SK-N-SH treated with all-trans-retinoic acid at 6 μM for 48 hours (cell line): ENCODE measurements at regions not wholly inside any gene's neighbourhood (a gene's known extent, or its start where the extent isn't known, plus 50 kb on each side); places are given as distances from the start of the nearest gene placed in this dataset.

ENCODE experiments used
- ATAC-seq: fragments of 200-7000 bp; cut with Tn5 transposase; 3 replicates; pipeline ENCODE4 v1.9.1; 2020; ENCODE audit warnings: mild to moderate bottlenecking, moderate library complexity
- ARNTL ChIP-seq: fragments of 450-650 bp; formaldehyde crosslinking; IDR thresholded peaks from 2 replicates; pipeline ENCODE4 v1.5.0; 2020; ENCODE audit warnings: low read depth, mild to moderate bottlenecking, moderate library complexity, borderline replicate concordance
- BACH2 ChIP-seq: fragments of 250-450 bp; sonication (Bioruptor Pico); IDR thresholded peaks from 2 replicates; pipeline ENCODE4 v1.9.0; 2021; ENCODE audit warnings: mild to moderate bottlenecking, borderline replicate concordance
- CREB5 ChIP-seq: fragments of 250-450 bp; sonication (Bioruptor Pico); IDR thresholded peaks from 2 replicates; pipeline ENCODE4 v1.5.1; 2020; ENCODE audit warnings: low read depth, mild to moderate bottlenecking, moderate library complexity
- CSDC2 ChIP-seq: fragments of 250-450 bp; sonication (Bioruptor Pico); IDR thresholded peaks from 2 replicates; pipeline ENCODE4 v1.5.0; 2020; ENCODE audit warnings: mild to moderate bottlenecking, moderate library complexity
- CSRNP3 ChIP-seq: fragments of 250-450 bp; sonication (Bioruptor Pico); IDR thresholded peaks from 2 replicates; pipeline ENCODE4 v1.5.1; 2021; ENCODE audit warnings: mild to moderate bottlenecking, moderate library complexity
- ESRRG ChIP-seq: fragments of 250-450 bp; sonication (Bioruptor Pico); IDR thresholded peaks from 2 replicates; pipeline ENCODE4 v1.6.1; 2021; ENCODE audit warnings: mild to moderate bottlenecking
- GLIS3 ChIP-seq: fragments of 250-450 bp; sonication (Bioruptor Pico); IDR thresholded peaks from 2 replicates; pipeline ENCODE4 v1.5.0; 2020; ENCODE audit warnings: mild to moderate bottlenecking, moderate library complexity
- ISL1 ChIP-seq: fragments of 250-450 bp; sonication (Bioruptor Pico); IDR thresholded peaks from 2 replicates; pipeline ENCODE4 v2.1.2; 2022; ENCODE audit warnings: mild to moderate bottlenecking, moderate library complexity
- OSR1 ChIP-seq: fragments of 250-450 bp; sonication (Bioruptor Pico); IDR thresholded peaks from 2 replicates; pipeline ENCODE4 v1.8.0; 2022; ENCODE audit warnings: moderate library complexity, mild to moderate bottlenecking, inconsistent platforms
- PATZ1 ChIP-seq: fragments of 250-450 bp; sonication (Bioruptor Pico); IDR thresholded peaks from 2 replicates; pipeline ENCODE4 v1.8.0; 2020; ENCODE audit warnings: mild to moderate bottlenecking, moderate library complexity, borderline replicate concordance
- POU6F1 ChIP-seq: fragments of 250-450 bp; sonication (Bioruptor Pico); IDR thresholded peaks from 2 replicates; pipeline ENCODE4 v1.8.0; 2021; ENCODE audit warnings: low read depth, mild to moderate bottlenecking, moderate library complexity, borderline replicate concordance
- PPARA ChIP-seq: fragments of 250-450 bp; sonication (Bioruptor Pico); IDR thresholded peaks from 2 replicates; pipeline ENCODE4 v1.5.0; 2020; ENCODE audit warnings: mild to moderate bottlenecking, borderline replicate concordance
- RARB ChIP-seq: fragments of 250-450 bp; sonication (Bioruptor Pico); IDR thresholded peaks from 2 replicates; pipeline ENCODE4 v1.8.0; 2021; ENCODE audit warnings: mild to moderate bottlenecking, moderate library complexity
- SNAI2 ChIP-seq: fragments of 250-450 bp; sonication (Bioruptor Pico); IDR thresholded peaks from 2 replicates; pipeline ENCODE4 v1.5.0; 2020; ENCODE audit warnings: mild to moderate bottlenecking, moderate library complexity
- TCF4 ChIP-seq: fragments of 250-450 bp; sonication (Bioruptor Pico); IDR thresholded peaks from 2 replicates; pipeline ENCODE4 v1.8.0; 2021; ENCODE audit warnings: mild to moderate bottlenecking, moderate library complexity, borderline replicate concordance
- TOX ChIP-seq: fragments of 250-450 bp; sonication (Bioruptor Pico); IDR thresholded peaks from 2 replicates; pipeline ENCODE4 v1.8.0; 2021; ENCODE audit warnings: mild to moderate bottlenecking, moderate library complexity, borderline replicate concordance
- ZC3H10 ChIP-seq: fragments of 250-450 bp; sonication (Bioruptor Pico); IDR thresholded peaks from 2 replicates; pipeline ENCODE4 v1.5.1; 2021; ENCODE audit warnings: mild to moderate bottlenecking, moderate library complexity
- ZFP3 ChIP-seq: fragments of 250-450 bp; sonication (Bioruptor Pico); IDR thresholded peaks from 2 replicates; pipeline ENCODE4 v1.5.0; 2020; ENCODE audit warnings: mild to moderate bottlenecking, moderate library complexity
- ZFP30 ChIP-seq: fragments of 450-650 bp; formaldehyde crosslinking; IDR thresholded peaks from 2 replicates; pipeline ENCODE4 v1.5.0; 2022; ENCODE audit warnings: mild to moderate bottlenecking, moderate library complexity
- ZNF565 ChIP-seq: fragments of 450-650 bp; formaldehyde crosslinking; conservative IDR thresholded peaks from 2 replicates; pipeline ENCODE4 v1.5.0; 2020; ENCODE audit warnings: low read depth, mild to moderate bottlenecking, moderate library complexity
- ZNF70 ChIP-seq: fragments of 450-650 bp; formaldehyde crosslinking; IDR thresholded peaks from 2 replicates; pipeline ENCODE4 v1.5.0; 2020; ENCODE audit warnings: mild to moderate bottlenecking, moderate library complexity
- ZNF8 ChIP-seq: fragments of 450-650 bp; formaldehyde crosslinking; IDR thresholded peaks from 2 replicates; pipeline ENCODE4 v1.5.0; 2020; ENCODE audit warnings: mild to moderate bottlenecking, moderate library complexity

- no peak for ATAC-seq
- TF ChIP-seq ZFP3 (CRISPR knock-in tag) (no peak), ZNF565 (CRISPR knock-in tag) (no peak), ZC3H10 (no peak), CSRNP3 (no peak)
Measured at GRCh38 chr9:107394264-107394663, 95.3 kb downstream of the KLF4 start.

GRCh38 chr9:107390778-107391177, 98.8 kb downstream of the KLF4 start:
- ATAC-seq, result no peak
- TF ChIP-seq OSR1 (CRISPR knock-in tag) (no peak), ZC3H10 (no peak), CREB5 (no peak), ZFP3 (CRISPR knock-in tag) (no peak), ZNF8 (CRISPR knock-in tag) (no peak), SNAI2 (CRISPR knock-in tag) (no peak), RARB (CRISPR knock-in tag) (no peak), TOX (CRISPR knock-in tag) (no peak), POU6F1 (CRISPR knock-in tag) (no peak), ZFP30 (CRISPR knock-in tag) (no peak), ISL1 (CRISPR knock-in tag) (no peak), PATZ1 (no peak), PPARA (no peak), CSRNP3 (no peak), BACH2 (CRISPR knock-in tag) (no peak), ARNTL (CRISPR knock-in tag) (no peak), GLIS3 (CRISPR knock-in tag) (no peak)

- no peak for ATAC-seq
- no peak for TF ChIP-seq OSR1 (CRISPR knock-in tag)
Measured at GRCh38 chr9:107390279-107390678, 99.3 kb downstream of the KLF4 start.

GRCh38 chr9:107389617-107390071, 99.9 kb downstream of the KLF4 start:
- TF ChIP-seq CREB5 (no peak), PPARA (no peak), ZFP30 (CRISPR knock-in tag) (no peak), POU6F1 (CRISPR knock-in tag) (no peak), ZFP3 (CRISPR knock-in tag) (no peak), SNAI2 (CRISPR knock-in tag) (no peak), CSRNP3 (no peak), ZNF70 (CRISPR knock-in tag) (no peak), ESRRG (CRISPR knock-in tag) (no peak), TCF4 (no peak), OSR1 (CRISPR knock-in tag) (no peak), ZC3H10 (no peak), ISL1 (CRISPR knock-in tag) (no peak), TOX (CRISPR knock-in tag) (no peak), ZNF565 (CRISPR knock-in tag) (no peak), BACH2 (CRISPR knock-in tag) (no peak), GLIS3 (CRISPR knock-in tag) (no peak), CSDC2 (no peak)
- no peak for ATAC-seq
